Panc1 (cell line): ENCODE measurements at regions not wholly inside any gene's neighbourhood (a gene's known extent, or its start where the extent isn't known, plus 50 kb on each side); places are given as distances from the start of the nearest gene placed in this dataset.

ENCODE experiments used
- ATAC-seq: fragments of 200-7000 bp; cut with Tn5 transposase; 2 replicates; pipeline ENCODE4 v1.9.1; 2020; ENCODE audit warnings: mild to moderate bottlenecking, moderate library complexity
- BruUV-seq: library from RNA; stranded (reverse); fragments of 400-500 nt; replicated peaks from 2 replicates; lab custom pipeline; 2021; lab: Mats Ljungman, UMichigan
- CTCF ChIA-PET: fragments of 300-600 bp; sonication (Branson Sonifier 250); formaldehyde crosslinking; loops from one replicate; lab custom pipeline; 2022; ENCODE audit warnings: antibody characterized with exemption; lab: Charles Lee
- POLR2A ChIA-PET: fragments of 300-600 bp; sonication (Branson Sonifier 250); formaldehyde crosslinking; loops from one replicate; lab custom pipeline; 2022; ENCODE audit warnings: antibody characterized with exemption; lab: Charles Lee
- DNase-seq: peaks from one replicate; pipeline ENCODE4 v3.0.0-alpha.2; 2010; ENCODE audit warnings: low read depth, low spot score
- H3K27ac ChIP-seq: 2 replicates; pipeline ENCODE4 v1.5.1; 2011; ENCODE audit warnings: mild to moderate bottlenecking, low read length, inconsistent platforms
- H3K27me3 ChIP-seq: fragments of 200-500 bp; sonication (Bioruptor generic); 2 replicates; pipeline ENCODE4 v1.6.0; 2014; ENCODE audit warnings: low read length, inconsistent platforms; ENCODE audit not compliant: control insufficient read depth, insufficient read depth
- H3K36me3 ChIP-seq: fragments of 200-500 bp; sonication (Bioruptor generic); 2 replicates; pipeline ENCODE4 v1.5.1; 2014; ENCODE audit warnings: inconsistent platforms, mild to moderate bottlenecking, low read length, moderate library complexity; ENCODE audit not compliant: control insufficient read depth, insufficient read depth
- H3K4me1 ChIP-seq: 2 replicates; pipeline ENCODE4 v1.5.1; 2011; ENCODE audit warnings: inconsistent platforms, mild to moderate bottlenecking, low read length, moderate library complexity; ENCODE audit not compliant: control insufficient read depth, insufficient read depth
- H3K4me3 ChIP-seq, 2 experiments: 2 replicates each; pipeline ENCODE4 v1.5.1; 2011 to 2012; ENCODE audit warnings: low read depth in 2 of 2, low read length in 2 of 2, mild to moderate bottlenecking in 2 of 2, inconsistent platforms in 1 of 2, moderate library complexity in 1 of 2
- H3K9me3 ChIP-seq: fragments of 200-500 bp; sonication (Bioruptor generic); 2 replicates; pipeline ENCODE4 v1.5.1; 2014; ENCODE audit warnings: low read depth, mild to moderate bottlenecking, inconsistent platforms, low read length, moderate library complexity; ENCODE audit not compliant: control insufficient read depth, insufficient read depth
- CTCF ChIP-seq: fragments of 450-650 bp; IDR thresholded peaks from 2 replicates; pipeline ENCODE4 v1.5.1; 2017; ENCODE audit warnings: mild to moderate bottlenecking
- POLR2AphosphoS5 ChIP-seq: IDR thresholded peaks from 2 replicates; pipeline ENCODE4 v1.6.1; 2012; ENCODE audit warnings: mild to moderate bottlenecking, low read depth, low read length, moderate library complexity
- REST ChIP-seq, 2 experiments: IDR thresholded peaks; 2 replicates each; pipeline ENCODE4 v1.6.1; 2011 to 2012; ENCODE audit warnings: low read depth in 2 of 2, control low read depth in 1 of 2, low read length in 1 of 2, mild to moderate bottlenecking in 1 of 2, moderate library complexity in 1 of 2; ENCODE audit not compliant: insufficient read depth in 1 of 2
- SIN3A ChIP-seq: IDR thresholded peaks from 2 replicates; pipeline ENCODE4 v1.6.1; 2012; ENCODE audit warnings: low read depth, mild to moderate bottlenecking, low read length, moderate library complexity, borderline replicate concordance; ENCODE audit not compliant: insufficient read depth
- TCF7L2 ChIP-seq: IDR thresholded peaks from 2 replicates; pipeline ENCODE4 v1.6.1; 2011; ENCODE audit warnings: mild to moderate bottlenecking, low read depth, low read length, inconsistent platforms
- in situ Hi-C: cut with HindIII; loops from 2 replicates; pipeline ENCODE4 v1.10.0; 2016; ENCODE audit warnings: low sequenced_read_pairs, low pct_unique_long_range_greater_than_20kb
- intact Hi-C: fragments of 100-400 bp; cut with micrococcal nuclease; formaldehyde crosslinking; loops from one replicate; pipeline ENCODE4 v1.10.0; 2022; ENCODE audit not compliant: unreplicated experiment

- Histone ChIP-seq H3K27ac (peak overlapping the region; percentile 88), H3K36me3 (no peaks in the 10 kb centered on the region), H3K9me3 (0 out of 2 replicates have a peak, but pooled peaks cover 4% of the 10 kb centered on the region), H3K4me3 (peak overlapping the region; percentile 43 to 48), H3K27me3 (no peaks in the 10 kb centered on the region), H3K4me1 (peaks cover 29% of the 10 kb centered on the region)
- in situ Hi-C loops (no loop called here), intact Hi-C loops (no loop called here)
- TF ChIP-seq SIN3A: no peak
- no peak for TF ChIP-seq REST (IDR thresholded peaks at IDR 0.05; ENCODE audit: insufficient read depth in 1 of 2, low read depth in 2 of 2, low read length in 1 of 2)
- no peak for TF ChIP-seq CTCF
- TF ChIP-seq POLR2AphosphoS5: no peak
- TF ChIP-seq TCF7L2: no peak
- CTCF ChIA-PET: interaction anchor here (0.6 to 0.7 kb wide), 2 partner anchors 65 to 133 kb away, joined by 4 to 6 read pairs; no protein-coding TSS in a partner anchor
- no TSS peak for BruUV-seq
- DNase-seq (no peak), ATAC-seq (peak; percentile 2; the same call in 1 of the 2 replicates)
- POLR2A ChIA-PET: interaction anchor here (0.6 kb wide), 2 partner anchors 59 to 180 kb away, joined by 4 to 13 read pairs; no protein-coding TSS in a partner anchor
Observed at GRCh38 chr9:129352146-129352865, 174.2 kb upstream of the IER5L start.

- peaks cover 29% of the 10 kb centered on the region for H3K4me1 ChIP-seq
- DNase-seq: no peak
- H3K27ac ChIP-seq: peak overlapping the region; percentile 88
- 0 out of 2 replicates have a peak, but pooled peaks cover 4% of the 10 kb centered on the region for H3K9me3 ChIP-seq
- no TSS peak for BruUV-seq
- H3K4me3 ChIP-seq: peak overlapping the region; percentile 43 to 48
- H3K36me3 ChIP-seq: no peaks in the 10 kb centered on the region
- CTCF ChIA-PET: no interaction called here
- intact Hi-C loops: no loop called here
- POLR2A ChIA-PET: interaction anchor here (0.6 kb wide), 2 partner anchors 59 to 181 kb away, joined by 4 to 13 read pairs; no protein-coding TSS in a partner anchor
- no peak for ATAC-seq
- TF ChIP-seq SIN3A (no peak), POLR2AphosphoS5 (no peak), REST (IDR thresholded peaks at IDR 0.05; ENCODE audit: insufficient read depth in 1 of 2, low read depth in 2 of 2, low read length in 1 of 2) (no peak), CTCF (no peak), TCF7L2 (no peak)
- H3K27me3 ChIP-seq: no peaks in the 10 kb centered on the region
- in situ Hi-C loops: no loop called here
Observed at GRCh38 chr9:129351642-129352145, 173.6 kb upstream of the IER5L start.
